Kidney (tissue), 13 donors: ENCODE measurements at regions not wholly inside any gene's neighbourhood (a gene's known extent, or its start where the extent isn't known, plus 50 kb on each side); places are given as distances from the start of the nearest gene placed in this dataset.

ENCODE experiments used
- DNase-seq, 5 donors: peaks; one replicate each; pipeline ENCODE4 v3.0.0-alpha.2; 2013 to 2020
- FAIRE-seq: peaks from 2 replicates; lab custom pipeline; 2012; peaks lifted over from hg19 to GRCh38; lab: Jason Lieb, UNC
- H3K27ac ChIP-seq, 2 donors: one replicate each; pipeline ENCODE4 v1.7.0; 2013; ENCODE audit warnings: low read depth in 2 of 2, low read length in 2 of 2, inconsistent platforms in 1 of 2
- H3K27me3 ChIP-seq: one replicate; pipeline ENCODE4 v1.7.1; 2013; ENCODE audit warnings: low read length, inconsistent platforms; ENCODE audit not compliant: control insufficient read depth, insufficient read depth
- H3K36me3 ChIP-seq, 3 donors: one replicate each; pipeline versions ENCODE4 v1.7.0 to v1.7.1; 2013; ENCODE audit warnings: low read length in 3 of 3, control low read depth in 1 of 3, inconsistent platforms in 1 of 3; ENCODE audit not compliant: insufficient read depth in 3 of 3, control insufficient read depth in 2 of 3
- H3K4me1 ChIP-seq, 3 donors: one replicate each; pipeline versions ENCODE4 v1.7.0 to v1.7.1; 2013; ENCODE audit warnings: low read length in 3 of 3, inconsistent platforms in 1 of 3, low read depth in 1 of 3; ENCODE audit not compliant: control insufficient read depth in 2 of 3, insufficient read depth in 2 of 3
- H3K4me3 ChIP-seq, 3 donors: one replicate each; pipeline versions ENCODE4 v1.7.0 to v1.8.1; 2013; ENCODE audit warnings: low read length in 3 of 3, control low read depth in 1 of 3, inconsistent platforms in 1 of 3
- H3K9ac ChIP-seq, 3 donors: one replicate each; pipeline versions ENCODE4 v1.7.0 to v1.7.1; 2013; ENCODE audit warnings: low read length in 3 of 3, control low read depth in 1 of 3, inconsistent platforms in 1 of 3
- H3K9me3 ChIP-seq, 3 donors: one replicate each; pipeline versions ENCODE4 v1.7.0 to v1.7.1; 2013; ENCODE audit warnings: low read length in 3 of 3, control low read depth in 1 of 3, inconsistent platforms in 1 of 3; ENCODE audit not compliant: control insufficient read depth in 2 of 3, insufficient read depth in 1 of 3
- CTCF ChIP-seq: IDR thresholded peaks from 3 replicates; pipeline ENCODE4 v1.5.1; 2012; ENCODE audit warnings: mild to moderate bottlenecking, moderate library complexity, borderline replicate concordance; ENCODE audit not compliant: insufficient read depth; ENCODE audit errors: extremely low read depth
- intact Hi-C: fragments of 100-400 bp; cut with DNase I; formaldehyde crosslinking; loops from one replicate; pipeline ENCODE4 v1.11.1; 2022
- donor health status: control.
- donor health status: control.
- donor health status: control.
- donor health status: control.
- donor health status: control.
- donor health status: DM: yes; HTN: yes; CAD: no.
- donor health status: Normal renal cell carcinoma (clear cell type).

GRCh38 chr4:160631044-160631443, 1528.2 kb downstream of the RAPGEF2 start:
- no peak for TF ChIP-seq CTCF
- Histone ChIP-seq H3K27ac (no peak overlapping the region), H3K27me3 (no peaks in the 10 kb centered on the region), H3K4me3 (no peak overlapping the region), H3K9me3 (no peaks in the 10 kb centered on the region), H3K9ac (no peak overlapping the region), H3K4me1 (no peaks in the 10 kb centered on the region), H3K36me3 (no peaks in the 10 kb centered on the region)
- intact Hi-C loops: no loop called here
- FAIRE-seq (no peak), DNase-seq (no peak)

GRCh38 chr4:160652790-160653189, 1511.0 kb downstream of the FSTL5 start:
- Histone ChIP-seq H3K27ac (no peak overlapping the region), H3K4me3 (no peak overlapping the region), H3K4me1 (no peaks in the 10 kb centered on the region), H3K9me3 (no peaks in the 10 kb centered on the region), H3K36me3 (no peaks in the 10 kb centered on the region), H3K27me3 (no peaks in the 10 kb centered on the region), H3K9ac (no peak overlapping the region)
- DNase-seq (no peak), FAIRE-seq (no peak)
- no peak for TF ChIP-seq CTCF
- intact Hi-C loops: no loop called here

GRCh38 chr4:160675550-160675949, 1488.2 kb downstream of the FSTL5 start:
- no peak for FAIRE-seq

More at GRCh38 chr4:160675550-160675949, 1488.2 kb downstream of the FSTL5 start:
- Histone ChIP-seq H3K4me3 (no peak overlapping the region), H3K36me3 (no peaks in the 10 kb centered on the region), H3K27me3 (no peaks in the 10 kb centered on the region), H3K9ac (no peak overlapping the region), H3K9me3 (no peaks in the 10 kb centered on the region), H3K27ac (no peak overlapping the region), H3K4me1 (no peaks in the 10 kb centered on the region)
- intact Hi-C loops: no loop called here
- TF ChIP-seq CTCF: no peak
- no peak for DNase-seq
